ENCODE measurements at regions not wholly inside any gene's neighbourhood (a gene's known extent, or its start where the extent isn't known, plus 50 kb on each side); places are given as distances from the start of the nearest gene placed in this dataset.
"Not testable (repeated sequence)": the region's sequence is repeated elsewhere in the genome, so short reads cannot be mapped to it uniquely, and the experiment has no call there.

GRCh38 chr6:27825848-27826611 lies 86.2 kb downstream of the OR2B2 start:
- H3K27ac ChIP-seq (ENCODE audit: insufficient read depth, low read length); H3K36me3 ChIP-seq (ENCODE audit: control insufficient read depth, insufficient read depth, low read length); intact Hi-C loops (cut with micrococcal nuclease); H3K23ac ChIP-seq (ENCODE audit: low read depth, low read length); H2AK5ac ChIP-seq (ENCODE audit: low read depth, low read length); H2AFZ ChIP-seq (replicated peaks; ENCODE audit: low read length, poor library complexity); H3K4me3 ChIP-seq (ENCODE audit: insufficient read depth, low read depth, low read length); H3K9ac ChIP-seq (ENCODE audit: low read depth, low read length); H2BK120ac ChIP-seq (ENCODE audit: low read depth, low read length); H3K14ac ChIP-seq (replicated peaks; ENCODE audit: low read depth, low read length); ATAC-seq (ENCODE audit: low read depth); H3K4me1 ChIP-seq (ENCODE audit: control insufficient read depth, insufficient read depth, low read length); H4K20me1 ChIP-seq (ENCODE audit: insufficient read depth, low read length); H3K4ac ChIP-seq (ENCODE audit: low read depth, low read length); H4K91ac ChIP-seq (ENCODE audit: insufficient read depth, low read depth, low read length); H2AK9ac ChIP-seq (replicated peaks; ENCODE audit: low read depth, low read length, poor library complexity); BruUV-seq (replicated peaks); dilution Hi-C loops (cut with HindIII; ENCODE audit: low sequenced_read_pairs, unreplicated experiment); H4K8ac ChIP-seq (ENCODE audit: low read depth in 2 of 2, low read length in 2 of 2); H3K27me3 ChIP-seq (ENCODE audit: control insufficient read depth, insufficient read depth, low read length); POLR2A ChIA-PET (ENCODE audit: unreplicated experiment); H2BK5ac ChIP-seq (ENCODE audit: low read depth, low read length, poor library complexity, severe bottlenecking); H3K18ac ChIP-seq (ENCODE audit: low read depth, low read length); H2BK15ac ChIP-seq (ENCODE audit: low read depth, low read length); H2BK20ac ChIP-seq (ENCODE audit: low read depth, low read length); H4K5ac ChIP-seq (ENCODE audit: low read depth, low read length); DNase-seq; H3K9me1 ChIP-seq (ENCODE audit: insufficient read depth, low read length); H3K9me3 ChIP-seq (ENCODE audit: control insufficient read depth, insufficient read depth, low read length); H3K79me1 ChIP-seq (ENCODE audit: low read depth in 1 of 2, low read length in 2 of 2); H3K56ac ChIP-seq (ENCODE audit: extremely low read depth, insufficient read depth, low read length): not testable (repeated sequence)
- H3K4me2 ChIP-seq (ENCODE audit: low read depth, low read length) = peak overlapping the region; percentile 71
- CTCF ChIA-PET = interaction anchor here (2.6 kb wide), 1 partner anchor 69 kb away, joined by 8 read pairs; no protein-coding TSS in a partner anchor
- in situ Hi-C loops (cut with MboI; ENCODE audit: low sequenced_read_pairs) = loop anchor here (25.0 kb wide), 1 partner anchor 1614 kb away; a partner anchor contains a TSS
- no CpG with 5 or more reads among the region's 15 CpGs for whole genome bisulfite sequencing, 2 experiments (ENCODE audit: extremely low coverage in 2 of 2, insufficient read length in 1 of 2)

All from IMR-90 (cell line).